ENCODE measurements at regions not wholly inside any gene's neighbourhood (a gene's known extent, or its start where the extent isn't known, plus 50 kb on each side); places are given as distances from the start of the nearest gene placed in this dataset.

GRCh38 chr2:226552571-226553285 is 246.9 kb downstream of the IRS1 start:
- TF ChIP-seq CTCF (IDR thresholded peaks at IDR 0.05): no peak
- no peak for TF ChIP-seq POLR2A (IDR thresholded peaks at IDR 0.05)

Measured in heart left ventricle (tissue), 13 donors.